A549 (cell line): ENCODE measurements at regions not wholly inside any gene's neighbourhood (a gene's known extent, or its start where the extent isn't known, plus 50 kb on each side); places are given as distances from the start of the nearest gene placed in this dataset.

Source experiments
- ATAC-seq, 2 experiments: fragments of 200-7000 bp in 1 of 2; fragments of >200 bp in 1 of 2; cut with Nextera tagmentation in 1 of 2; cut with Tn5 transposase in 1 of 2; 3 replicates each; pipeline versions ENCODE4 v1.8.0 to v1.9.1; 2018 to 2020; ENCODE audit warnings: mild to moderate bottlenecking in 1 of 2, moderate library complexity in 1 of 2
- CTCF ChIA-PET: fragments of 300-600 bp; sonication (Branson Sonifier 250); formaldehyde crosslinking; extraction: SDS; loops from one replicate; lab custom pipeline; 2021; ENCODE audit warnings: antibody characterized with exemption, inconsistent platforms; lab: Yijun Ruan, JAX
- POLR2A ChIA-PET: fragments of 350-600 bp; formaldehyde crosslinking; extraction: SDS; loops from one replicate; lab custom pipeline; 2021; ENCODE audit warnings: antibody characterized with exemption, inconsistent platforms; lab: Yijun Ruan, JAX
- DNase-seq, 2 experiments: peaks; one replicate each; pipeline versions ENCODE4 v3.0.0 to v3.0.0-alpha.2; 2011 to 2016; ENCODE audit warnings: low read depth in 1 of 2, low spot score in 1 of 2
- FAIRE-seq: peaks from 2 replicates; lab custom pipeline; 2011; peaks lifted over from hg19 to GRCh38; lab: Jason Lieb, UNC
- H3K27ac ChIP-seq, 2 experiments: fragments of >200 bp; sonication (Bioruptor Twin); formaldehyde crosslinking; 3 replicates each; pipeline ENCODE4 v1.5.1; 2016 to 2017
- H3K4me1 ChIP-seq: fragments of >200 bp; sonication (Bioruptor Twin); formaldehyde crosslinking; 3 replicates; pipeline ENCODE4 v1.6.1; 2016
- H3K4me2 ChIP-seq: fragments of >200 bp; sonication (Bioruptor Twin); formaldehyde crosslinking; 3 replicates; pipeline ENCODE4 v1.6.1; 2016
- H3K4me3 ChIP-seq: fragments of >200 bp; sonication (Bioruptor Twin); formaldehyde crosslinking; 3 replicates; pipeline ENCODE4 v1.5.1; 2016
- H3K9me3 ChIP-seq: fragments of >200 bp; sonication (Bioruptor Twin); formaldehyde crosslinking; 3 replicates; pipeline ENCODE4 v1.6.1; 2016
- CHD4 ChIP-seq: fragments of 200-600 bp; sonication (generic); IDR thresholded peaks from 2 replicates; pipeline ENCODE4 v1.6.1; 2016; ENCODE audit warnings: antibody characterized with exemption, mild to moderate bottlenecking, borderline replicate concordance
- EHF ChIP-seq: fragments of 250-450 bp; sonication (Bioruptor Pico); IDR thresholded peaks from 2 replicates; pipeline ENCODE4 v1.5.0; 2020; ENCODE audit warnings: mild to moderate bottlenecking
- ESRRA ChIP-seq: fragments of 150-350 bp; IDR thresholded peaks from 2 replicates; pipeline ENCODE4 v1.6.1; 2014; ENCODE audit warnings: mild to moderate bottlenecking, low read length, borderline replicate concordance
- HDAC2 ChIP-seq: fragments of 200-600 bp; sonication (generic); IDR thresholded peaks from 2 replicates; pipeline ENCODE4 v1.6.1; 2016
- HMGXB4 ChIP-seq: fragments of 250-450 bp; sonication (Bioruptor Pico); IDR thresholded peaks from 2 replicates; pipeline ENCODE4 v1.5.0; 2021; ENCODE audit warnings: mild to moderate bottlenecking, moderate library complexity, borderline replicate concordance
- HOXA7 ChIP-seq: fragments of 250-450 bp; sonication (Bioruptor Pico); IDR thresholded peaks from 2 replicates; pipeline ENCODE4 v1.5.0; 2020; ENCODE audit warnings: mild to moderate bottlenecking, moderate library complexity
- HOXB13 ChIP-seq: fragments of 250-450 bp; sonication (Bioruptor Pico); IDR thresholded peaks from 2 replicates; pipeline ENCODE4 v1.5.0; 2020; ENCODE audit warnings: low read depth, mild to moderate bottlenecking, moderate library complexity
- JUN ChIP-seq, 2 experiments: fragments of >200 bp; sonication (Bioruptor Twin); formaldehyde crosslinking; IDR thresholded peaks; 2 replicates in 1 of 2; 3 replicates in 1 of 2; pipeline ENCODE4 v1.6.1; 2016 to 2017
- MAFK ChIP-seq: fragments of 450-650 bp; IDR thresholded peaks from 2 replicates; pipeline ENCODE4 v1.6.1; 2014; ENCODE audit not compliant: partially characterized antibody
- MAX ChIP-seq: IDR thresholded peaks from 2 replicates; pipeline ENCODE4 v1.6.1; 2012
- NPAS2 ChIP-seq: fragments of 250-450 bp; sonication (Bioruptor Pico); IDR thresholded peaks from 2 replicates; pipeline ENCODE4 v1.8.0; 2022; ENCODE audit warnings: mild to moderate bottlenecking, moderate library complexity, borderline replicate concordance
- REST ChIP-seq: fragments of 200-600 bp; sonication (generic); IDR thresholded peaks from 2 replicates; pipeline ENCODE4 v1.6.1; 2016; ENCODE audit warnings: antibody characterized with exemption, mild to moderate bottlenecking, moderate library complexity
- RFX5 ChIP-seq: fragments of 450-650 bp; IDR thresholded peaks from 2 replicates; pipeline ENCODE4 v1.7.1; 2014; ENCODE audit warnings: antibody characterized with exemption, mild to moderate bottlenecking, moderate library complexity
- SMC3 ChIP-seq: fragments of >200 bp; sonication (Bioruptor Twin); formaldehyde crosslinking; IDR thresholded peaks from 3 replicates; pipeline ENCODE4 v1.6.1; 2018; ENCODE audit warnings: inconsistent platforms
- USF2 ChIP-seq: fragments of 450-650 bp; IDR thresholded peaks from 2 replicates; pipeline ENCODE4 v1.6.1; 2014; ENCODE audit warnings: antibody characterized with exemption
- ZNF302 ChIP-seq: fragments of 250-450 bp; sonication (Bioruptor Pico); IDR thresholded peaks from 2 replicates; pipeline ENCODE4 v1.9.0; 2021; ENCODE audit warnings: inconsistent platforms, mild to moderate bottlenecking, moderate library complexity
- ZSCAN20 ChIP-seq: fragments of 250-450 bp; sonication (Bioruptor Pico); IDR thresholded peaks from 2 replicates; pipeline ENCODE4 v1.8.0; 2022; ENCODE audit warnings: mild to moderate bottlenecking, moderate library complexity
- WGBS: methylation state at CpG from one replicate; pipeline ENCODE4 v1.1.6; 2017; ENCODE audit errors: missing lambda C conversion rate; 5-methylcytosine and 5-hydroxymethylcytosine counted together

- Histone ChIP-seq H3K4me2 (no peak overlapping the region), H3K27ac (no peak overlapping the region), H3K4me1 (no peaks in the 10 kb centered on the region), H3K9me3 (no peaks in the 10 kb centered on the region), H3K4me3 (no peak overlapping the region)
- DNase-seq (no peak), ATAC-seq (no peak), FAIRE-seq (no peak)
- CTCF ChIA-PET: no interaction called here
- TF ChIP-seq JUN (IDR thresholded peaks at IDR 0.05) (no peak), REST (no peak), RFX5 (no peak)
- 0% methylated on average over 1 of the region's 1 CpG for WGBS
- POLR2A ChIA-PET: no interaction called here
Observed at GRCh38 chr2:198494931-198495330, 690.5 kb downstream of the PLCL1 start.

GRCh38 chr2:198490748-198491147 lies 686.4 kb downstream of the PLCL1 start:
- WGBS: 0% methylated on average over 2 of the region's 2 CpGs
- FAIRE-seq (no peak), DNase-seq (no peak), ATAC-seq (no peak)
- TF ChIP-seq ZNF302 (CRISPR knock-in tag): no peak
- no peak for TF ChIP-seq SMC3
- no peak for TF ChIP-seq HOXA7
- TF ChIP-seq MAFK: no peak
- no peak for TF ChIP-seq CHD4
- TF ChIP-seq HMGXB4: no peak
- TF ChIP-seq USF2: no peak
- Histone ChIP-seq H3K9me3 (no peaks in the 10 kb centered on the region), H3K4me2 (no peak overlapping the region), H3K4me3 (no peak overlapping the region), H3K4me1 (no peaks in the 10 kb centered on the region), H3K27ac (no peak overlapping the region)
- ChIA-PET POLR2A (no interaction called here), CTCF (no interaction called here)

GRCh38 chr2:198488964-198489363 lies 684.6 kb downstream of the PLCL1 start:
- H3K27ac ChIP-seq: no peak overlapping the region
- H3K4me3 ChIP-seq: no peak overlapping the region
- no peaks in the 10 kb centered on the region for H3K9me3 ChIP-seq
- H3K4me2 ChIP-seq: no peak overlapping the region
- DNase-seq: no peak
- TF ChIP-seq MAFK (peak; percentile 42), MAX (no peak), NPAS2 (CRISPR knock-in tag) (no peak)
- ATAC-seq: no peak
- H3K4me1 ChIP-seq: no peaks in the 10 kb centered on the region
- ChIA-PET CTCF (no interaction called here), POLR2A (no interaction called here)
- FAIRE-seq: no peak

- no peak overlapping the region for H3K4me3 ChIP-seq
- TF ChIP-seq HDAC2 (no peak), ZSCAN20 (CRISPR knock-in tag) (no peak), HOXB13 (no peak), EHF (CRISPR knock-in tag) (no peak), ESRRA (no peak)
- ChIA-PET POLR2A (no interaction called here), CTCF (no interaction called here)
- no peak overlapping the region for H3K27ac ChIP-seq
- H3K9me3 ChIP-seq: no peaks in the 10 kb centered on the region
- 47% methylated on average over 2 of the region's 2 CpGs for WGBS
- no peak overlapping the region for H3K4me2 ChIP-seq
- ATAC-seq: no peak
- FAIRE-seq: no peak
- no peaks in the 10 kb centered on the region for H3K4me1 ChIP-seq
- DNase-seq: no peak
Observed at GRCh38 chr2:198483051-198483450, 678.7 kb downstream of the PLCL1 start.
